Psoas muscle (tissue), 7 donors: ENCODE measurements at regions not wholly inside any gene's neighbourhood (a gene's known extent, or its start where the extent isn't known, plus 50 kb on each side); places are given as distances from the start of the nearest gene placed in this dataset.

Experiments used
- ATAC-seq, 4 donors: fragments of 200-7000 bp; cut with Tn5 transposase; one replicate each; pipeline ENCODE4 v1.9.1; 2020; ENCODE audit warnings: moderate library complexity in 3 of 4, mild to moderate bottlenecking in 2 of 4
- DNase-seq, 2 donors: peaks; one replicate each; pipeline ENCODE4 v3.0.0-alpha.2; 2020
- H3K27ac ChIP-seq: fragments of 200-600 bp; one replicate; pipeline ENCODE4 v1.8.0; 2022
- H3K27me3 ChIP-seq, 3 donors: fragments of 200-600 bp in 1 of 3; one replicate each; pipeline versions ENCODE4 v1.6.1 to v1.8.0; 2013 to 2022; ENCODE audit warnings: low read length in 2 of 3, mild to moderate bottlenecking in 2 of 3, moderate library complexity in 1 of 3; ENCODE audit not compliant: insufficient read depth in 3 of 3
- H3K36me3 ChIP-seq, 2 donors: fragments of 200-600 bp in 1 of 2; one replicate each; pipeline versions ENCODE4 v1.6.1 to v1.8.0; 2013 to 2022; ENCODE audit warnings: low read depth in 1 of 2, mild to moderate bottlenecking in 1 of 2, moderate library complexity in 1 of 2; ENCODE audit not compliant: insufficient read depth in 1 of 2
- H3K4me1 ChIP-seq: fragments of 200-600 bp; one replicate; pipeline ENCODE4 v1.8.0; 2022
- H3K4me3 ChIP-seq: fragments of 200-600 bp; one replicate; pipeline ENCODE4 v1.8.0; 2022; ENCODE audit warnings: mild to moderate bottlenecking
- H3K9me3 ChIP-seq: fragments of 200-600 bp; one replicate; pipeline ENCODE4 v1.8.0; 2022
- WGBS, 3 donors: extraction: QIAGEN DNeasy Blood & Tissue Kit; methylation state at CpG; one replicate each; pipeline versions ENCODE4 v1.1.6 to v1.1.7; 2013; 5-methylcytosine and 5-hydroxymethylcytosine counted together
- intact Hi-C, 2 donors: fragments of 100-400 bp; cut with DNase I; formaldehyde crosslinking; loops; one replicate each; pipeline versions ENCODE4 v1.11.0 to v1.14.2; 2022
- TF ChIP-seq, protein P1 (sequence below): fragments of 200-600 bp; IDR thresholded peaks from one replicate; pipeline ENCODE4 v1.8.0; 2022; ENCODE audit warnings: antibody characterized with exemption
- donor health status: healthy with polysubstance abuse.
- donor health status: DM: no; HTN: no; CAD: no; lungs with moderate emphysema.
- donor health status: Bipolar disorder and iron deficiency.
- donor health status: healthy.
- donor health status: DM: yes; HTN: yes; CAD: no.
- donor health status: DM: no; HTN: no; CAD: no.
- donor health status: DM: yes; HTN: yes; CAD: no.

DNA sequence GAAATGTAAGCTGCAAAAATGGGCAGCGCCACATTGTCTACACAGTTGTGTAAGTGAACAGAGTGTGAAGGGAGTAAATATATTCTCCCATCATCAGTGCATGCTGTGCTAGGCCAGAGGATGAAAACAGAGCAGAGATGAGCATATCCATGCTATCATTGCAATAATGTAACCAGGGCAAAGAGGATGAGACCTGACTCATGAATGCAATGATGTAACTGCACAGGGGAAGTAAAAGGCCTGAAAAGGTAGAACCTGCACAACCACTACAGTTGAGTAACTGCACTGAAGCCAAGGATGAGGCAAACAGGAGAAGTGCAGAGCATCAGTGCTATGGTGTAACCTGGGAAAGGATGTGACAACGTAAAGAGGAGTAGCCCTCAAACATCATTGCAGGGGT is 220.4 kb upstream of the FAM47C start:
- peaks cover 0 to 16% (median 0%) of the 10 kb centered on the region in 3 donors for H3K27me3 ChIP-seq
- no peaks in the 10 kb centered on the region for H3K9me3 ChIP-seq
- ATAC-seq (no peak), DNase-seq (no peak)
- TF ChIP-seq, protein P1, sequence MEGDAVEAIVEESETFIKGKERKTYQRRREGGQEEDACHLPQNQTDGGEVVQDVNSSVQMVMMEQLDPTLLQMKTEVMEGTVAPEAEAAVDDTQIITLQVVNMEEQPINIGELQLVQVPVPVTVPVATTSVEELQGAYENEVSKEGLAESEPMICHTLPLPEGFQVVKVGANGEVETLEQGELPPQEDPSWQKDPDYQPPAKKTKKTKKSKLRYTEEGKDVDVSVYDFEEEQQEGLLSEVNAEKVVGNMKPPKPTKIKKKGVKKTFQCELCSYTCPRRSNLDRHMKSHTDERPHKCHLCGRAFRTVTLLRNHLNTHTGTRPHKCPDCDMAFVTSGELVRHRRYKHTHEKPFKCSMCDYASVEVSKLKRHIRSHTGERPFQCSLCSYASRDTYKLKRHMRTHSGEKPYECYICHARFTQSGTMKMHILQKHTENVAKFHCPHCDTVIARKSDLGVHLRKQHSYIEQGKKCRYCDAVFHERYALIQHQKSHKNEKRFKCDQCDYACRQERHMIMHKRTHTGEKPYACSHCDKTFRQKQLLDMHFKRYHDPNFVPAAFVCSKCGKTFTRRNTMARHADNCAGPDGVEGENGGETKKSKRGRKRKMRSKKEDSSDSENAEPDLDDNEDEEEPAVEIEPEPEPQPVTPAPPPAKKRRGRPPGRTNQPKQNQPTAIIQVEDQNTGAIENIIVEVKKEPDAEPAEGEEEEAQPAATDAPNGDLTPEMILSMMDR = no peak
- no peaks in the 10 kb centered on the region for H3K36me3 ChIP-seq
- H3K27ac ChIP-seq = no peak overlapping the region
- no peak overlapping the region for H3K4me3 ChIP-seq
- WGBS, 3 donors = 74 to 86% (median 77%) methylated on average over 2 of the region's 2 CpGs
- intact Hi-C loops = no loop called here
- no peaks in the 10 kb centered on the region for H3K4me1 ChIP-seq

DNA sequence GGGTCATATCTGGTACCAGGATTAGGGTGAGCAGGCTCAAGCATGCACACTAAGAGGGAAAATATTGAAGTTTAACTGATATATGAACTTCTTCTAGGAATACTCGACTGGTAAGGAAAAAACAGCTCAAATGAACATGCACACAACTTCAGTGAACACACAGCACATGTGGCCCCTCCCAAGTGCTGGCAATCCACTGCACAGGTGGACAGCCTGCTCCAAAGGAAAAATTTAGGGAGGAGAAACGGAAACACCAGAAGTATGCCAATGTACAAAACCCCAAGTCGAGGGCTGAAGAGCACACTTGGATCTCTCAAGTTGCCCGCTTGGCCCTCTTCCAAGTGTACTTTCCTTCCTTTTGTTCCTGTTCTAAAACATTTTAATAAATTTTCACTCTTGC is 205.0 kb upstream of the FAM47C start:
- Histone ChIP-seq H3K9me3 (no peaks in the 10 kb centered on the region), H3K36me3 (no peaks in the 10 kb centered on the region), H3K27ac (no peak overlapping the region), H3K27me3 (no peaks in the 10 kb centered on the region), H3K4me1 (no peaks in the 10 kb centered on the region), H3K4me3 (no peak overlapping the region)
- intact Hi-C loops = no loop called here
- TF ChIP-seq, protein P1 = no peak
- 58 to 68% (median 61%) methylated on average over 4 of the region's 4 CpGs for WGBS, 3 donors
- DNase-seq = no peak
- no peak for ATAC-seq

DNA sequence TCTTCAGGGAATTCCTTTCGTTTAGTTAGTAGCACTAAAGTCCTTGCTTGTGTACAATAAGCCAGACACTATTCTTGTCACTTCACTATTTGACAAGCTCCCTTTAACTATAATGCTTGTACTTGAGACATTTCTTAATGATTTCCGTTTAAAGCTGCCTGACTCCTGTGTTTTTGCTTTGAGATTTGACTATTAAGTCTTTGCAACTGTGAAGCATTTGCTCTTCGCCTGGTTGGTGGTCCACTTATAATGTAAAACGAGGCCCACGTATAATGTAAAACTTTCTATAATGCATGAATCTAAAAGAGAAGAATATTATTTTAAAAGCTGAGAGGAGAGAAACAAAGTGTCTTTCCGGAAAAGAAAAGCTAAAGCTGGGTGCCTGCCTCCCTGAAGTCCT is 204.1 kb upstream of the FAM47C start:
- H3K27me3 ChIP-seq = no peaks in the 10 kb centered on the region
- H3K4me3 ChIP-seq = no peak overlapping the region
- TF ChIP-seq, protein P1 = no peak
- H3K9me3 ChIP-seq = no peaks in the 10 kb centered on the region
- H3K27ac ChIP-seq = no peak overlapping the region
- no peaks in the 10 kb centered on the region for H3K36me3 ChIP-seq
- 43 to 56% (median 55%) methylated on average over 6 of the region's 6 CpGs for WGBS, 3 donors
- ATAC-seq = no peak
- H3K4me1 ChIP-seq = no peaks in the 10 kb centered on the region
- intact Hi-C loops = no loop called here
- no peak for DNase-seq

DNA sequence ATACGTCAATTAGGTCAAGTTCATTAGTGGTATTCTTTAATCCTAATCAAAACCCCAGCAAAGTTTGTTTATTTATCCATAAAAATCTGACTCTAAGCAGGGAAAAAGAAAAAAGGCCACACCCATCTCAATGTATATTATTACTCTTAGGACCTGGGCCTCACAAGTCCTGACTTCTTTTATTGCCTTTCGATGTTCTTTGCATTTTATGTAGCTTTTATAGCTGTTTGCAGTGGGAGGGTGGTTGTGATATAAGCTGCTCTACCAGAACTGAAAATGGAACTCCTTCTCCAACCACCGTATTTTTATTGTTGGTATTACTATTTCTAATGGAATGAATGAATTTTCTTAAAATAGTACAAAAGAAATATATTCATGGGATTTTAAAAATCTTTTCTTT is 163.3 kb upstream of the FAM47C start:
- WGBS, 3 donors = 81 to 91% (median 90%) methylated on average over 3 of the region's 3 CpGs
- intact Hi-C loops = no loop called here
- TF ChIP-seq, protein P1 = no peak
- H3K4me1 ChIP-seq = no peaks in the 10 kb centered on the region
- no peak overlapping the region for H3K27ac ChIP-seq
- DNase-seq (no peak), ATAC-seq (no peak)
- peaks cover 0 to 8% (median 0%) of the 10 kb centered on the region in 3 donors for H3K27me3 ChIP-seq
- H3K9me3 ChIP-seq = no peaks in the 10 kb centered on the region
- H3K4me3 ChIP-seq = no peak overlapping the region
- H3K36me3 ChIP-seq = no peaks in the 10 kb centered on the region

DNA sequence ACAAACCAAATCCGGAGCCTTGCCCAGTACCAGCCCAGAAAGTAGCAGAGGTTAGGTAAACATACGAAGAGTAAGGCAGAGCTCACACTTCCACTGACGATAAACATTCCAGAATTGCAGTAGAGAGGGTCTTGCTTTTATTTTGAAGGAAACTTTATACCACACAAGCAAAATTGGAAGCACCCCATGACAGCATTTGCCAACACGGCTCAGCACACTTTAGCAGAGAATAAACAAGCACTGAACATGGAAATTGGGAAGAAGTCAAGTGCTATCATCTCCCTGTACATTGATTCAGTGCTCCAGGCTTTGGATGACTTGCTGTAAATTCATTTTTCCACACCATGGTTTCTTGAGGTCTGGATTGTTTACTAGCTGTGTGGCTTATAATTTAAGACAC is 160.7 kb upstream of the FAM47C start:
- no peak overlapping the region for H3K4me3 ChIP-seq
- DNase-seq (no peak), ATAC-seq (no peak)
- H3K36me3 ChIP-seq = no peaks in the 10 kb centered on the region
- TF ChIP-seq, protein P1 = no peak
- H3K9me3 ChIP-seq = no peaks in the 10 kb centered on the region
- no peaks in the 10 kb centered on the region for H3K4me1 ChIP-seq
- peaks cover 0 to 10% (median 0%) of the 10 kb centered on the region in 3 donors for H3K27me3 ChIP-seq
- intact Hi-C loops = no loop called here
- no peak overlapping the region for H3K27ac ChIP-seq
- WGBS, 3 donors = 39 to 50% (median 45%) methylated on average over 4 of the region's 4 CpGs
